Neural progenitor cell (in vitro differentiated cells): ENCODE measurements at regions not wholly inside any gene's neighbourhood (a gene's known extent, or its start where the extent isn't known, plus 50 kb on each side); places are given as distances from the start of the nearest gene placed in this dataset.

Experiments
- EZH2 ChIP-seq: fragments of 200-600 bp; sonication (generic); IDR thresholded peaks from 2 replicates; pipeline ENCODE4 v1.6.1; 2017; ENCODE audit warnings: antibody characterized with exemption, mild to moderate bottlenecking, moderate library complexity
- TF ChIP-seq, protein P1 (sequence below): fragments of 200-600 bp; sonication (generic); IDR thresholded peaks from 2 replicates; pipeline ENCODE4 v1.5.1; 2017; ENCODE audit warnings: antibody characterized with exemption, mild to moderate bottlenecking

DNA sequence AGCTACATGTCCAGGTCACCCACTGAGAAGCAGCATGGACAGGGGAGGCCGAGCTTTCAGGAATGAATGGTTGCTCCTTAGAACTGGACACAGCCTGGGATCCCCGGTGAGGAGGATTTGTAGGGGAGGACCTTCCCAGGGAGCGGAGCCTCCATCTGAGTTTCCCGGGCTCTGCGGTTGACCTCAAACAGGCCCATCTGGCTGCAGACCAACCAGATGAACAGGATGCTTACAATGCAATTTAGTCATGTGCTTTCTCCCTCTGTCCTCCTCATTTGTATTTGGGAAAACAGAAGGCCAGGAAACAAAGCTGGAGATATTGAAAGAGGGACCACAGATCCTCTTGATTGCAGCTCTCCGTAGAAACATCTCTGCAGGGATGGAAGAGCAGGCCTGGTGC is 104.8 kb downstream of the EMX2 start:
- no peak for TF ChIP-seq EZH2
- TF ChIP-seq, protein P1, sequence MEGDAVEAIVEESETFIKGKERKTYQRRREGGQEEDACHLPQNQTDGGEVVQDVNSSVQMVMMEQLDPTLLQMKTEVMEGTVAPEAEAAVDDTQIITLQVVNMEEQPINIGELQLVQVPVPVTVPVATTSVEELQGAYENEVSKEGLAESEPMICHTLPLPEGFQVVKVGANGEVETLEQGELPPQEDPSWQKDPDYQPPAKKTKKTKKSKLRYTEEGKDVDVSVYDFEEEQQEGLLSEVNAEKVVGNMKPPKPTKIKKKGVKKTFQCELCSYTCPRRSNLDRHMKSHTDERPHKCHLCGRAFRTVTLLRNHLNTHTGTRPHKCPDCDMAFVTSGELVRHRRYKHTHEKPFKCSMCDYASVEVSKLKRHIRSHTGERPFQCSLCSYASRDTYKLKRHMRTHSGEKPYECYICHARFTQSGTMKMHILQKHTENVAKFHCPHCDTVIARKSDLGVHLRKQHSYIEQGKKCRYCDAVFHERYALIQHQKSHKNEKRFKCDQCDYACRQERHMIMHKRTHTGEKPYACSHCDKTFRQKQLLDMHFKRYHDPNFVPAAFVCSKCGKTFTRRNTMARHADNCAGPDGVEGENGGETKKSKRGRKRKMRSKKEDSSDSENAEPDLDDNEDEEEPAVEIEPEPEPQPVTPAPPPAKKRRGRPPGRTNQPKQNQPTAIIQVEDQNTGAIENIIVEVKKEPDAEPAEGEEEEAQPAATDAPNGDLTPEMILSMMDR = no peak
